ENCODE measurements at regions not wholly inside any gene's neighbourhood (a gene's known extent, or its start where the extent isn't known, plus 50 kb on each side); places are given as distances from the start of the nearest gene placed in this dataset.
"Not testable (repeated sequence)": the region's sequence is repeated elsewhere in the genome, so short reads cannot be mapped to it uniquely, and the experiment has no call there.

DNA sequence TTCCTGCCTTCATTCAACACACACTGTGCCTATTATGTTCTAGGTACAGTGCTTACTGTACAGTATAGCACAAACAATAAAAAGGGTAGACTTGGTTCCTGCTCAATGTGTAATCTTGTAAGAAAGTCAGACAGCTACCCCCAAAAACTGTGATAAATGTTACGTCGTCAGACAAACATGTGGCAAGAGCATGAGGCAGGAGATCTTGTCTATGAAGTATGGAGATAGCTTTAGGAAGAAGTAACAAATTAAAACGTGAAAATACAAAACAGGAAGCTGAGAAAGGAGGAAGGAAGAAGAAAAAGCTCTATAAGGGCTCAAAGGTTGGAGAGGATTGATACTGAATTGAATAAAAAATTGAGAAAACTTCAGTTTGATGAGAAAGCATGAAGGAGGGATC is 276.2 kb upstream of the HNRNPA3 start:
- intact Hi-C loops (cut with micrococcal nuclease) = loop anchor here in 1 of 2 donors (10.0 kb wide), 1 partner anchor 112 kb away; no protein-coding TSS in a partner anchor
- H3K9me3 ChIP-seq (ENCODE audit: control insufficient read depth in 2 of 3, low read length in 3 of 3) = no peaks in the 10 kb centered on the region
- ChIA-PET CTCF (no interaction called here), POLR2A (no interaction called here)
- peaks cover 0 to 7% of the 10 kb centered on the region in 2 donors for H3K4me1 ChIP-seq (ENCODE audit: control insufficient read depth in 2 of 2, insufficient read depth in 2 of 2, low read length in 2 of 2)
- H3K4me3 ChIP-seq (ENCODE audit: low read length) = no peak overlapping the region
- H3K4me1 Mint-ChIP-seq = peaks cover 5 to 26% (median 8%) of the 10 kb centered on the region in 7 donors
- no peaks in the 10 kb centered on the region for H3K36me3 ChIP-seq (ENCODE audit: control insufficient read depth in 2 of 3, insufficient read depth in 3 of 3, low read length in 3 of 3)
- peaks cover 0 to 19% (median 12%) of the 10 kb centered on the region in 5 donors for H3K27me3 Mint-ChIP-seq
- no peak for DNase-seq
- ATAC-seq = no peak
- H3K27ac ChIP-seq (ENCODE audit: low read depth, low read length) = no peak overlapping the region
- no peak overlapping the region for H3K27ac Mint-ChIP-seq
- H3K4me3 Mint-ChIP-seq = no peak overlapping the region
- H3K9me3 Mint-ChIP-seq = peaks cover 0 to 2% (median 0%) of the 10 kb centered on the region in 11 donors
- peaks cover 0 to 7% (median 0%) of the 10 kb centered on the region in 5 donors for H3K36me3 Mint-ChIP-seq
- no peaks in the 10 kb centered on the region for H3K27me3 ChIP-seq (ENCODE audit: control insufficient read depth in 2 of 2, insufficient read depth in 2 of 2, low read length in 2 of 2)

GRCh38 chr2:176944998-176945397 is 267.6 kb upstream of the HNRNPA3 start:
- no peak overlapping the region for H3K4me3 Mint-ChIP-seq
- Histone ChIP-seq H3K36me3 (ENCODE audit: control insufficient read depth in 2 of 3, insufficient read depth in 3 of 3, low read length in 3 of 3) (no peaks in the 10 kb centered on the region), H3K4me1 (ENCODE audit: control insufficient read depth in 2 of 2, insufficient read depth in 2 of 2, low read length in 2 of 2) (no peaks in the 10 kb centered on the region), H3K4me3 (ENCODE audit: low read length) (no peak overlapping the region), H3K9me3 (ENCODE audit: control insufficient read depth in 2 of 3, low read length in 3 of 3) (no peaks in the 10 kb centered on the region), H3K27me3 (ENCODE audit: control insufficient read depth in 2 of 2, insufficient read depth in 2 of 2, low read length in 2 of 2) (no peaks in the 10 kb centered on the region), H3K27ac (ENCODE audit: low read depth, low read length) (no peak overlapping the region)
- DNase-seq = no peak
- ChIA-PET CTCF (no interaction called here), POLR2A (no interaction called here)
- peaks cover 0 to 3% (median 0%) of the 10 kb centered on the region in 7 donors for H3K4me1 Mint-ChIP-seq
- H3K36me3 Mint-ChIP-seq = peaks cover 0 to 4% (median 0%) of the 10 kb centered on the region in 5 donors
- H3K27me3 Mint-ChIP-seq = peaks cover 0 to 14% (median 6%) of the 10 kb centered on the region in 5 donors
- no peak overlapping the region for H3K27ac Mint-ChIP-seq
- no peak for ATAC-seq
- intact Hi-C loops (cut with micrococcal nuclease) = no loop called here
- peaks cover 0 to 6% (median 1%) of the 10 kb centered on the region in 11 donors for H3K9me3 Mint-ChIP-seq

- POLR2A ChIA-PET = no interaction called here
- Mint-ChIP-seq H3K9me3 (peaks cover 0 to 10% (median 6%) of the 10 kb centered on the region in 11 donors), H3K4me3 (no peak overlapping the region), H3K36me3 (peaks cover 0 to 7% (median 4%) of the 10 kb centered on the region in 5 donors), H3K4me1 (no peaks in the 10 kb centered on the region), H3K27me3 (peaks cover 0 to 15% (median 3%) of the 10 kb centered on the region in 5 donors), H3K27ac (no peak overlapping the region)
- no peaks in the 10 kb centered on the region for H3K9me3 ChIP-seq (ENCODE audit: control insufficient read depth in 2 of 3, low read length in 3 of 3)
- no peaks in the 10 kb centered on the region for H3K4me1 ChIP-seq (ENCODE audit: control insufficient read depth in 2 of 2, insufficient read depth in 2 of 2, low read length in 2 of 2)
- DNase-seq (no peak), ATAC-seq (no peak)
- no peak overlapping the region for H3K4me3 ChIP-seq (ENCODE audit: low read length)
- intact Hi-C loops (cut with micrococcal nuclease) = no loop called here
- H3K27me3 ChIP-seq (ENCODE audit: control insufficient read depth in 2 of 2, insufficient read depth in 2 of 2, low read length in 2 of 2) = no peaks in the 10 kb centered on the region
- no peaks in the 10 kb centered on the region for H3K36me3 ChIP-seq (ENCODE audit: control insufficient read depth in 2 of 3, insufficient read depth in 3 of 3, low read length in 3 of 3)
- CTCF ChIA-PET = no interaction called here
- H3K27ac ChIP-seq (ENCODE audit: low read depth, low read length) = no peak overlapping the region
Measured at GRCh38 chr2:176947754-176948153, 264.8 kb upstream of the HNRNPA3 start.

- H3K36me3 Mint-ChIP-seq; H3K27ac ChIP-seq (ENCODE audit: low read depth, low read length); H3K4me3 Mint-ChIP-seq; DNase-seq; H3K4me1 ChIP-seq (ENCODE audit: control insufficient read depth in 2 of 2, insufficient read depth in 2 of 2, low read length in 2 of 2); ATAC-seq; H3K9me3 ChIP-seq (ENCODE audit: control insufficient read depth in 2 of 3, low read length in 3 of 3); POLR2A ChIA-PET; intact Hi-C loops (cut with micrococcal nuclease); H3K27me3 ChIP-seq (ENCODE audit: control insufficient read depth in 2 of 2, insufficient read depth in 2 of 2, low read length in 2 of 2); H3K4me1 Mint-ChIP-seq; H3K4me3 ChIP-seq (ENCODE audit: low read length); H3K36me3 ChIP-seq (ENCODE audit: control insufficient read depth in 2 of 3, insufficient read depth in 3 of 3, low read length in 3 of 3); CTCF ChIA-PET; H3K27ac Mint-ChIP-seq: not testable (repeated sequence)
- Mint-ChIP-seq H3K27me3 (peaks cover 0 to 18% (median 9%) of the 10 kb centered on the region in 5 donors), H3K9me3 (peaks cover 0 to 10% (median 6%) of the 10 kb centered on the region in 11 donors)
Measured at GRCh38 chr2:176951218-176951617, 261.4 kb upstream of the HNRNPA3 start.

- DNase-seq (no peak), ATAC-seq (no peak)
- no peaks in the 10 kb centered on the region for H3K27me3 ChIP-seq (ENCODE audit: control insufficient read depth in 2 of 2, insufficient read depth in 2 of 2, low read length in 2 of 2)
- peaks cover 0 to 2% (median 0%) of the 10 kb centered on the region in 11 donors for H3K9me3 Mint-ChIP-seq
- H3K27ac ChIP-seq (ENCODE audit: low read depth, low read length) = no peak overlapping the region
- H3K4me3 Mint-ChIP-seq = no peak overlapping the region
- no peak overlapping the region for H3K4me3 ChIP-seq (ENCODE audit: low read length)
- POLR2A ChIA-PET = no interaction called here
- no peaks in the 10 kb centered on the region for H3K9me3 ChIP-seq (ENCODE audit: control insufficient read depth in 2 of 3, low read length in 3 of 3)
- H3K27me3 Mint-ChIP-seq = peaks cover 0 to 50% (median 13%) of the 10 kb centered on the region in 5 donors
- no peaks in the 10 kb centered on the region for H3K36me3 ChIP-seq (ENCODE audit: control insufficient read depth in 2 of 3, insufficient read depth in 3 of 3, low read length in 3 of 3)
- H3K27ac Mint-ChIP-seq = no peak overlapping the region
- H3K36me3 Mint-ChIP-seq = no peaks in the 10 kb centered on the region
- intact Hi-C loops (cut with micrococcal nuclease) = no loop called here
- H3K4me1 Mint-ChIP-seq = no peaks in the 10 kb centered on the region
- H3K4me1 ChIP-seq (ENCODE audit: control insufficient read depth in 2 of 2, insufficient read depth in 2 of 2, low read length in 2 of 2) = no peaks in the 10 kb centered on the region
- CTCF ChIA-PET = no interaction called here
Measured at GRCh38 chr2:176956791-176957190, 255.8 kb upstream of the HNRNPA3 start.

DNA sequence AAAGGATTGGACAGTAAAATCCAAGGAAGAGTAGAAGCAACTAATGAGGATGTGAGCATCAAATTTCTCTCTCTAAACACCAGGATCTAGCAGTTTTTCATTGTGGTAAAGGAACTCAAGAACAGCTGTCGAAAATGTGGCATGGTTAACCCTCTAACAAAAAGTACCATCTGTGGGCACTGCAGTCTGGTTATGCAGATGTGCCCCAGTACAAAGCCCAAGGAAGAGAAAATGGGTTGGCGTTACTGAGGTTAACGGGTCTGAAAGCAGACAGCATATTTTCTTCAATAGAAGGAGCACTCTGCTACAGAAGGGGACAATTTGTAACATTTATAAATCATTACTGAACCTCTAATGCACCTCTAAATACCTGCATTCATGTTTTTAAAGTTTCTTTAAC is 253.0 kb upstream of the HNRNPA3 start:
- Mint-ChIP-seq H3K27me3 (peaks cover 15 to 64% (median 27%) of the 10 kb centered on the region in 5 donors), H3K9me3 (no peaks in the 10 kb centered on the region), H3K27ac (no peak overlapping the region), H3K36me3 (no peaks in the 10 kb centered on the region), H3K4me1 (no peaks in the 10 kb centered on the region), H3K4me3 (no peak overlapping the region)
- Histone ChIP-seq H3K4me3 (ENCODE audit: low read length) (no peak overlapping the region), H3K9me3 (ENCODE audit: control insufficient read depth in 2 of 3, low read length in 3 of 3) (no peaks in the 10 kb centered on the region), H3K27ac (ENCODE audit: low read depth, low read length) (no peak overlapping the region), H3K36me3 (ENCODE audit: control insufficient read depth in 2 of 3, insufficient read depth in 3 of 3, low read length in 3 of 3) (no peaks in the 10 kb centered on the region), H3K27me3 (ENCODE audit: control insufficient read depth in 2 of 2, insufficient read depth in 2 of 2, low read length in 2 of 2) (no peaks in the 10 kb centered on the region), H3K4me1 (ENCODE audit: control insufficient read depth in 2 of 2, insufficient read depth in 2 of 2, low read length in 2 of 2) (no peaks in the 10 kb centered on the region)
- ChIA-PET CTCF (interaction anchor here (0.6 kb wide), 1 partner anchor 22 kb away, joined by 3 read pairs; no protein-coding TSS in a partner anchor), POLR2A (no interaction called here)
- intact Hi-C loops (cut with micrococcal nuclease) = no loop called here
- ATAC-seq (no peak), DNase-seq (no peak)

GRCh38 chr2:176960061-176960460 is 252.5 kb upstream of the HNRNPA3 start:
- Histone ChIP-seq H3K27ac (ENCODE audit: low read depth, low read length) (no peak overlapping the region), H3K4me3 (ENCODE audit: low read length) (no peak overlapping the region), H3K9me3 (ENCODE audit: control insufficient read depth in 2 of 3, low read length in 3 of 3) (no peaks in the 10 kb centered on the region), H3K4me1 (ENCODE audit: control insufficient read depth in 2 of 2, insufficient read depth in 2 of 2, low read length in 2 of 2) (no peaks in the 10 kb centered on the region), H3K36me3 (ENCODE audit: control insufficient read depth in 2 of 3, insufficient read depth in 3 of 3, low read length in 3 of 3) (no peaks in the 10 kb centered on the region), H3K27me3 (ENCODE audit: control insufficient read depth in 2 of 2, insufficient read depth in 2 of 2, low read length in 2 of 2) (no peaks in the 10 kb centered on the region)
- ChIA-PET CTCF (interaction anchor here (0.6 kb wide), 1 partner anchor 22 kb away, joined by 3 read pairs; no protein-coding TSS in a partner anchor), POLR2A (no interaction called here)
- intact Hi-C loops (cut with micrococcal nuclease) = no loop called here
- H3K27ac Mint-ChIP-seq = no peak overlapping the region
- H3K9me3 Mint-ChIP-seq = no peaks in the 10 kb centered on the region
- ATAC-seq = no peak
- H3K36me3 Mint-ChIP-seq = no peaks in the 10 kb centered on the region
- no peaks in the 10 kb centered on the region for H3K4me1 Mint-ChIP-seq
- H3K4me3 Mint-ChIP-seq = no peak overlapping the region
- no peak for DNase-seq
- H3K27me3 Mint-ChIP-seq = peaks cover 15 to 62% (median 27%) of the 10 kb centered on the region in 5 donors
